ENCODE measurements at regions not wholly inside any gene's neighbourhood (a gene's known extent, or its start where the extent isn't known, plus 50 kb on each side); places are given as distances from the start of the nearest gene placed in this dataset.

DNA sequence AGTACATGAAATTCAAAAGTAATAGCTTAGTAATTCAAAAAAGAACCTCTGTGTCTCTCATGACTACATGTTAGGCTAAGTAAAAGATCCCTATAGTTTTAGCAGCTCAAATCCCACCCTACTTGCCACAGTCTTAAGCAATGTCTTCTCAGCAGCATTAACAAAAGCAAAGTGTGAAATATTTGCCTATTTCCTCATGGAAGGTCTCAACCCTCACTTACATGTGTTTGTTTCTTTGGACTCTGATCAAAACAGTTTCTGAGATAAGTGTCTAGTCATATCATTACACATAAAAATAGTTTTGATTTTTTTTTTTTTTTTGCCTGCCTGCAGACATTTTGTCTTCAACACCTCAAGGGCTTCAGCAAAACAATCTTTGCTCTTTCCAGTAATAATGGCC lies 310.5 kb downstream of the CETN3 start:
- no peak for TF ChIP-seq POLR2AphosphoS5 (IDR thresholded peaks at IDR 0.05; ENCODE audit: low read depth, low read length)
- no peak for TF ChIP-seq TAF1 (IDR thresholded peaks at IDR 0.05; ENCODE audit: borderline replicate concordance, low read depth, low read length)
- no peak for TF ChIP-seq POLR2A (IDR thresholded peaks at IDR 0.05; ENCODE audit: low read depth, low read length)

Measured in GM12892 (cell line).